WTC11 (cell line): ENCODE measurements at regions not wholly inside any gene's neighbourhood (a gene's known extent, or its start where the extent isn't known, plus 50 kb on each side); places are given as distances from the start of the nearest gene placed in this dataset.

Experiments used
- ATAC-seq: fragments of 200-7000 bp; cut with Tn5 transposase; 2 replicates; pipeline ENCODE4 v1.10.0; 2021; ENCODE audit warnings: mild to moderate bottlenecking, moderate library complexity
- CTCF ChIA-PET: fragments of 300-600 bp; sonication (Branson Sonifier 250); formaldehyde crosslinking; loops from one replicate; lab custom pipeline; 2021; ENCODE audit warnings: antibody characterized with exemption; lab: Charles Lee
- POLR2A ChIA-PET: fragments of 350-600 bp; sonication (Branson Sonifier 250); formaldehyde crosslinking; loops from one replicate; lab custom pipeline; 2021; ENCODE audit warnings: antibody characterized with exemption; lab: Charles Lee
- DNase-seq: peaks from one replicate; pipeline ENCODE4 v3.0.0; 2021; ENCODE audit warnings: low spot score
- H3K27ac Mint-ChIP-seq: 2 replicates; pipeline ENCODE4 v1.8.0; 2021; ENCODE audit warnings: mixed read lengths
- H3K27me3 Mint-ChIP-seq: 2 replicates; pipeline ENCODE4 v1.8.0; 2021; ENCODE audit warnings: low read depth, mild to moderate bottlenecking, moderate library complexity, mixed read lengths
- H3K36me3 Mint-ChIP-seq: 2 replicates; pipeline ENCODE4 v1.8.0; 2021; ENCODE audit warnings: mixed read lengths
- H3K4me1 Mint-ChIP-seq: 2 replicates; pipeline ENCODE4 v1.8.0; 2022; ENCODE audit warnings: mixed read lengths
- H3K4me3 Mint-ChIP-seq: 2 replicates; pipeline ENCODE4 v1.8.0; 2021; ENCODE audit warnings: mild to moderate bottlenecking, moderate library complexity, mixed read lengths
- H3K9me3 Mint-ChIP-seq: 2 replicates; pipeline ENCODE4 v1.8.0; 2021; ENCODE audit warnings: mixed read lengths
- CDX4 ChIP-seq: fragments of 250-450 bp; sonication (Bioruptor Pico); IDR thresholded peaks from 2 replicates; pipeline ENCODE4 v1.9.0; 2021; ENCODE audit warnings: moderate library complexity, mild to moderate bottlenecking, inconsistent platforms, borderline replicate concordance
- GRHL2 ChIP-seq: fragments of 250-450 bp; sonication (Bioruptor Pico); IDR thresholded peaks from 2 replicates; pipeline ENCODE4 v1.8.0; 2022; ENCODE audit warnings: mild to moderate bottlenecking, moderate library complexity; ENCODE audit not compliant: insufficient replicate concordance, severe bottlenecking
- HMGXB4 ChIP-seq: sonication (generic); formaldehyde crosslinking; IDR thresholded peaks from 2 replicates; pipeline ENCODE4 v1.8.1; 2023; ENCODE audit warnings: mild to moderate bottlenecking, moderate library complexity, missing genetic modification reagents
- OVOL2 ChIP-seq: fragments of 250-450 bp; sonication (Bioruptor Pico); IDR thresholded peaks from 2 replicates; pipeline ENCODE4 v1.9.0; 2021; ENCODE audit warnings: mild to moderate bottlenecking, borderline replicate concordance
- PRDM15 ChIP-seq: sonication (generic); formaldehyde crosslinking; IDR thresholded peaks from 2 replicates; pipeline ENCODE4 v1.8.0; 2022; ENCODE audit warnings: missing genetic modification reagents
- SMAD4 ChIP-seq: sonication (generic); formaldehyde crosslinking; IDR thresholded peaks from 2 replicates; pipeline ENCODE4 v1.8.0; 2022; ENCODE audit warnings: mild to moderate bottlenecking, missing genetic modification reagents
- SOX15 ChIP-seq: fragments of 250-450 bp; sonication (Bioruptor Pico); IDR thresholded peaks from 2 replicates; pipeline ENCODE4 v1.9.0; 2021; ENCODE audit warnings: mild to moderate bottlenecking
- SP1 ChIP-seq: sonication (generic); formaldehyde crosslinking; conservative IDR thresholded peaks from 2 replicates; pipeline ENCODE4 v1.8.1; 2022; ENCODE audit warnings: missing genetic modification reagents
- TCF7 ChIP-seq: sonication (generic); formaldehyde crosslinking; IDR thresholded peaks from 2 replicates; pipeline ENCODE4 v1.8.0; 2022; ENCODE audit warnings: mild to moderate bottlenecking, low read depth, missing genetic modification reagents, moderate library complexity
- USF1 ChIP-seq: sonication (generic); formaldehyde crosslinking; IDR thresholded peaks from 2 replicates; pipeline ENCODE4 v1.8.0; 2022; ENCODE audit warnings: mild to moderate bottlenecking, missing genetic modification reagents
- ZNF512 ChIP-seq: sonication (generic); formaldehyde crosslinking; IDR thresholded peaks from 2 replicates; pipeline ENCODE4 v1.8.1; 2022; ENCODE audit warnings: missing genetic modification reagents, borderline replicate concordance
- ZNF532 ChIP-seq: fragments of 250-450 bp; sonication (Bioruptor Pico); IDR thresholded peaks from 2 replicates; pipeline ENCODE4 v1.9.0; 2021; ENCODE audit warnings: mild to moderate bottlenecking, borderline replicate concordance
- ZSCAN18 ChIP-seq: fragments of 250-450 bp; sonication (Bioruptor Pico); IDR thresholded peaks from 2 replicates; pipeline ENCODE4 v2.1.2; 2022; ENCODE audit warnings: mild to moderate bottlenecking, moderate library complexity

GRCh38 chr4:132317923-132318322, 831.2 kb upstream of the PCDH10 start:
- Mint-ChIP-seq H3K4me1 (0 out of 2 replicates have a peak, but pooled peaks cover 4% of the 10 kb centered on the region), H3K9me3 (peaks cover 14% of the 10 kb centered on the region), H3K4me3 (no peak overlapping the region), H3K36me3 (peaks cover 11% of the 10 kb centered on the region), H3K27me3 (no peaks in the 10 kb centered on the region), H3K27ac (no peak overlapping the region)
- CTCF ChIA-PET, result interaction anchor here (0.8 kb wide), 1 partner anchor 15 kb away, joined by 4 read pairs; no protein-coding TSS in a partner anchor
- ATAC-seq, result no peak
- TF ChIP-seq HMGXB4 (no peak), USF1 (CRISPR knock-in tag) (no peak), TCF7 (CRISPR knock-in tag) (no peak), PRDM15 (no peak), SOX15 (CRISPR knock-in tag) (no peak), CDX4 (no peak), OVOL2 (CRISPR knock-in tag) (no peak), SP1 (CRISPR knock-in tag) (no peak), GRHL2 (CRISPR knock-in tag) (no peak), SMAD4 (no peak), ZNF532 (CRISPR knock-in tag) (no peak)
- POLR2A ChIA-PET, result no interaction called here
- DNase-seq, result no peak

- POLR2A ChIA-PET, result no interaction called here
- Mint-ChIP-seq H3K9me3 (peaks cover 25% of the 10 kb centered on the region), H3K27ac (no peak overlapping the region), H3K4me3 (no peak overlapping the region), H3K4me1 (no peaks in the 10 kb centered on the region), H3K36me3 (peaks cover 13% of the 10 kb centered on the region), H3K27me3 (no peaks in the 10 kb centered on the region)
- CTCF ChIA-PET, result no interaction called here
- ATAC-seq (no peak), DNase-seq (no peak)
- no peak for TF ChIP-seq ZSCAN18 (CRISPR knock-in tag)
- no peak for TF ChIP-seq ZNF512
These were observed 820.3 kb upstream of the PCDH10 start for GRCh38 chr4:132328761-132329160.
